ENCODE measurements at regions not wholly inside any gene's neighbourhood (a gene's known extent, or its start where the extent isn't known, plus 50 kb on each side); places are given as distances from the start of the nearest gene placed in this dataset.
"Not testable (repeated sequence)": the region's sequence is repeated elsewhere in the genome, so short reads cannot be mapped to it uniquely, and the experiment has no call there.

- no peak for DNase-seq
Measured at GRCh38 chr2:444937-445884, 157.3 kb upstream of the ALKAL2 start.

DNA sequence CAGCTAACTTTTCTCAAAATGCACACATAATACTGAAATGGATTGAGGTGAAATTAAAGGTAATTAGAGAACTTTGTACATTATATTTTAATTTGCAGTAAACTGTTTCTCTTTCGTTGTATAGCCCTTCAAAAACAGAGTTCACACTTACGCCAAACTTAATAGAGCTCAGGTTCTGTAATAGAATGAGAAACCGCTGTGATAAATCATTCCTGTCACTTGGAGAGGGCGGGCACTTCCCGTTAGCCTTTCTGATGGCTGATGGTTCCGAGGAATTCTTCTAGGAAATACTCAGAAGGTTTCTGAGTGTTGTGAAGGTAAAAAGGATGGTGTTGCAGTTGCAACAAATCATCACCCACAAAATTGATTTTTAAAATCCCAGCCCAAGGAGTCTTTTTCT is 155.8 kb upstream of the ALKAL2 start:
- no peak for DNase-seq

DNA sequence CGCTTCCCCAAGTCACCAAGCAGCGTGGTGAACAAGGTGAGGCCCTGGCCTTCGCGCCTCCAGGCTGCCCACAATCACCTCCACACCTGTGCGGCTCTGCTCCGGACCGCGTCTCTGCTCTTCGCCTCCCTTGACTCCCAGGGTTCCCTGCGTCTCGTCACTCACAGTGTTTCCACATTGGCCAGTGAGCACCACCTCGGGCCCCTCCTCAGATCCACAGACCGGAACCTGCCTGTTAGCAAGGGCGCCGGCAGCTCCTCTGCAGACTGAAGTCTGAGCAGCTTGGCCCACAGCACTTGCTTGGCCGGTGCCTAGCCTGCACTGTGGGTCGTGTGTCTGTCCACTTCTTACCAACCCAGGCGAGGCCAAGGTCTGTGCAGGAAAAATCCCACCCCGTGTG is 155.3 kb upstream of the ALKAL2 start:
- no peak for DNase-seq

GRCh38 chr2:441258-442022 is 153.5 kb upstream of the ALKAL2 start:
- DNase-seq, result no peak

- DNase-seq, result no peak
Measured at GRCh38 chr2:440403-440740, 152.5 kb upstream of the ALKAL2 start.

DNA sequence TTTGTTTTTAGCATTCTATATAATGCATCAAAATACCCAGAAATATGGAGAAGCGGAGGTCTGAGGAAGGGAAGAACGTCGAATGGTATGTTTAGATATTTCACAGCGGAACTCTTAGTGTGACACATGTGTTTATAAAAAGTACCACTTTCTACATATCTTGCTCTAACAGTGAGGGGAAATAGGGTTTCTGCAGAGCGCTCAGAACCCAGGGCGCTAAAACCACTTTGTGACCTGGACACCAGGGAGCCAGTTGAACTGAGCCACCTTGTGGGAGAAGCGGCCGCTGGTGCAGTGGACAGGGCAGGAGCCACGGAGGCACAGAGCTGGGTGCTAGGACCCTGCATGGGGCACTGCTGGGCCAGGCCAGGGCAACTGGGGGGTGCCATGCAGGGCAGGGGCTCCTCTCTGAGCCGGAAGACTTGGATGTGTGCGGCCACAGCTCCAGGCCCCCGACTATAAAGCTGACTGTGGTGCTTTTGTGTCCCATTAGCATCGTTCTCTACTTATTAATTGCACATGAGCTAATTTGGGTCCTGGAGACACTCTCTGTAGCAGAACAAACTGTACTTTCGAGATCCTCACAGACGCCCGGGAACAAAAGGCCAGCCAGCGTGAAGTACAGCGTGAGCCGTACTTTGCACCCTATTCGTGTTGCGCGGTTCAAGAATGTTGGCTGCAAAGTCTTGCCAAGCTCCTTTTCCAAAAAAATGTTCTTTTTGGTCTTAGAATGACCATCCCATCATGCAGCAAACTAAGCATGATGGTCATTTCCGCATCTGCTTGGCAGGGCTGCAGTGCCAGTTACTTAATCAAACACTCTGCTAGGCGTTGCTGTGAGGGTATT is 151.9 kb upstream of the ALKAL2 start:
- no peak for DNase-seq

DNA sequence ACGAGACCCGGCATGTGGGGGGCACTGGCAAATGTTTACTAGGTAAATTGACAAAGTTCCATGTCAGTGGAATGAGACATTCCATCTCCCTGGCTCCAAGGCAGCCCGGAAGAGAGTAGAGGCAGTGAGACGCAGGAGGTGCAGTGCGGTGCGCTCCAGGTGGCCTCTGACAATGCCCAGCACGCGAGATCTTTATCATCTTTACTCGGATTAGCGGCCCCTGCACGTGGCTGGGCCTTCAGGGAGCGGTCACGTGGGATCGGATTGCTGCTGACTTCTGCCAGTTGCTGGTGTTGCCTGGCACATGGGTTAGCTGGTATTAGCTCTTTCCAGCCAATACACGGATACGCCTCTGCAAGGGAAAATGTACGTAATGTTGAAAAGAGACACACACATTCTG is 151.2 kb upstream of the ALKAL2 start:
- no peak for DNase-seq

DNA sequence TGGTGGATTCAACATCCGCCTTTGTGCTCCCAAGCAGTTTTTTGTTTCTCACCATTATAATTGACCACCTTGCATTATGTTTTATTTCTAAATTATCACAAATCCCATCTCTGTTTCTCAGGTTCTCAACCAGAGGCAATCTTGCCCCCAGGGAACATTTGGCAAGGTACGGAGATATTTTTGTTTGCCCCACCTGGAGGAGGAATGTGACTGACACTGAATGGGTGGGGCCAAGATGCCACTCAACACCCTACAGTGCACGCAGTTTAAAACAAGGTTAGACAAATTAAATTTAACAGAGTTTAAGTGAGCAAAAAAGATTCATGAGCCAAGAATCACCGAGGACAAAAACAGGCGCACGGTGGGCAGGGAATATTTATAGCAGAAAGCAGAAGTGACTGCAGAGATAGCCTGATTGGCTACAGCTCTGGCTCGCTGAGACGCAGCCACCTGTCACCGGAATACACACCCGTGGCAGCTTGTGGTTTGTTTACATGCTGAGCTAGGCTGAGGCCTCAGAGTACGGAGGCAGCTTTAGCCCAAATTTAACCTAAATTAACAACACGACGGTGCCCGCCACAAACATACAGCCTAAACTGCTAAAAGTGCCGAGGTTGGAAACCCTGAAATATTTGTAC is 150.0 kb upstream of the ALKAL2 start:
- no peak for DNase-seq

DNA sequence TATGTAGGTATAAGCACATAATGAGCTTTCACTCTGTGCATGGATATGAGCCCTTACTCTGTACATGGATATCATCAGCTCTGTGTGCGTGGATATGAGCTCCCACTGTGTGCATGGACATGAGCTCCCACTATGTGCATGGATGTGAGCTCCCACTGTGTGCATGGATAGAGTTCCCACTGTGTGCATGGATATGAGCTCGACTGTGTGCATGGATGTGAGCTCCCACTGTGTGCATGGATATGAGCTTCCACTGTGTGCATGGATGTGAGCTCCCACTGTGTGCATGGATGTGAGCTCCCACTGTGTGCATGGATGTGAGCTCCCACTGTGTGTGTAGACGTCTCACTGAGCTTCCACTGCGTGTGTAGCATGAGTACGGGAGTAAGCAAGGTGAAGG is 149.3 kb upstream of the ALKAL2 start:
- no peak for DNase-seq

GRCh38 chr2:436205-436604 is 148.3 kb upstream of the ALKAL2 start:
- no peak for DNase-seq

GRCh38 chr2:434625-435024 is 146.7 kb upstream of the ALKAL2 start:
- no peak for DNase-seq

DNA sequence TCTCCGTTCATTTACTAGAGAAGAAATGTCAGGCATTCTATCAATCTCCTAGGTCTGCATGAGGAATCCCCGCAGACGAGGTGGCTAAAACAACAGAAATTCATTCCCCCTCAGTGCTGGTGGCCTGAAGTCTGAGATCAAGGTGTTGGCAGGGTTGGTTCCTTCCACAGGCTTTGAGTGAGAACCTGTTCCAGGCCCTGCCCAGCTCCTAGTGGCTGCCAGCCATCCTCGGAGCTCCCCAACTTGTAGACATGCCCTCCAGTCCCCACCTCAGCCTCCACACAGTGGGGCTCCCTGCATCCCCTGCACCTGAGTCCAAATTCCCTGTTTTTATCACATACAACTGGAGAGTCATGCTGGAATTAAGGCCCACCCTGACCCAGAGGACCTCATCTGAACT is 145.3 kb upstream of the ALKAL2 start:
- DNase-seq, result no peak

GRCh38 chr2:430291-431040 is 142.6 kb upstream of the ALKAL2 start:
- no peak for DNase-seq

DNA sequence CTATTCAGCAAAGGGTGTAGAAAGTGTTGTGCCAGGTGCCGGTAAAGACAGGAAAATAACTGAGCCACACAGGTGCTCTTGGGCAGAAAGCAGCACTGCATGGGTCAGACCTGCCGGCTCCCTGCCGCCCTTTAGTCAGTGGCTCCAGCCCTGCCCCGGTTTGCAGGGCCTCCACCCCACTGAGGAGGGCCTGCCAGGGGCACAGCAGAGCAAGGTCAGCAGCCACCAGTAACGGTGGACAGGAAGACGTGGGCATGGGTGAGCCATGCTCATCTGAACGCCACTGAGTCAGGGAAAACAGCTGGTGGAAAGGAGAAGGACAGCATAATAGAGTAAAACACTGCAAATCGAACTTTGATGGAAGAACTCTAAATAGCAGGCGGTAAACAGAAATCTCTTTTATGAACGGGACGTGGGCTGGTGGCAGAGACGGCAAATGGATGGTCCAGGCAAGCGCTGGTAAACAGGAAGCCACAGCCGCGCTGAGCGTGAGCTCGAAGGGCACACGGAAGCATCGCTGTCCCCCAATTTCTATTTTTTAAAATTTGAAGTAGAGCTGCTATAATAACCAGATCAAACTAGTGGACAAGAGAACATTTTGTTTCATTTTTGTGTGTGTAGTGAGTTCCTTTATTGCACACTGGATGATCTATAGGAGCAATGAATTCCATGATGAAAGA is 141.8 kb upstream of the ALKAL2 start:
- no peak for DNase-seq

DNA sequence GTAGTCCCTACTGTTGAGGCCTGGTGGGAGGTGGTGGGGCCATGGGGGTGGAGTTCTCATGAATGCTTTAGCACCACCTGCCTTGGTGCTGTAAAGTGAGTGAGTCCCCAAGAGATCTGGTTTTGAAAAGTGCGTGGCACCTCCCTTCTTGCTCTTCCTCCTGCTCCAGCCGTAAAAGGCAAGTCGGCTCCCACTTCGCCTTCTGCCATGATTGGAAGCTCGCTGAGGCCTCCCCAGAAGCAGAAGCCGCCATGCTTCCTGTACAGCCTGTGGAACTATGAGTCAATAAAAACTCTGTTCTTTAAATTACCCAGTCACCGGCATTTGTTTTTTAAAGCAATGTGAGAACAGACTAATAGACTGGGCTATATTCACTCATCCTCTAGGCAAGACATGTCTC is 141.3 kb upstream of the ALKAL2 start:
- no peak for DNase-seq

- DNase-seq, result no peak
Measured at GRCh38 chr2:428591-428990, 140.7 kb upstream of the ALKAL2 start.

DNA sequence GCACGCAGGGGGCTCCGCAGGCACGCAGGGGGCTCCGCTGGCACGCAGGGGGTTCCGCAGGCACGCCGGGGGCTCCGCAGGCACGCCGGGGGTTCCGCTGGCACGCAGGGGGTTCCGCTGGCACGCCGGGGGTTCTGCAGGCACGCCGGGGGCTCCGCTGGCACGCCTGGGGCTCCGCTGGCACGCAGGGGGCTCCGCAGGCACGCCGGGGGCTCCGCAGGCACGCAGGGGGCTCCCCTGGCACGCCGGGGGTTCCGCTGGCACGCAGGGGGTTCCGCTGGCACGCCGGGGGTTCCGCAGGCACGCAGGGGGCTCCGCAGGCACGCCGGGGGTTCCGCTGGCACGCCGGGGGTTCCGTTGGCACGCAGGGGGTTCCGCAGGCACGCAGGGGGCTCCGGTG is 138.8 kb upstream of the ALKAL2 start:
- not testable (repeated sequence) for DNase-seq

GRCh38 chr2:425947-426346 is 138.1 kb upstream of the ALKAL2 start:
- DNase-seq, result no peak

- no peak for DNase-seq
Measured at GRCh38 chr2:425243-425642, 137.4 kb upstream of the ALKAL2 start.

DNA sequence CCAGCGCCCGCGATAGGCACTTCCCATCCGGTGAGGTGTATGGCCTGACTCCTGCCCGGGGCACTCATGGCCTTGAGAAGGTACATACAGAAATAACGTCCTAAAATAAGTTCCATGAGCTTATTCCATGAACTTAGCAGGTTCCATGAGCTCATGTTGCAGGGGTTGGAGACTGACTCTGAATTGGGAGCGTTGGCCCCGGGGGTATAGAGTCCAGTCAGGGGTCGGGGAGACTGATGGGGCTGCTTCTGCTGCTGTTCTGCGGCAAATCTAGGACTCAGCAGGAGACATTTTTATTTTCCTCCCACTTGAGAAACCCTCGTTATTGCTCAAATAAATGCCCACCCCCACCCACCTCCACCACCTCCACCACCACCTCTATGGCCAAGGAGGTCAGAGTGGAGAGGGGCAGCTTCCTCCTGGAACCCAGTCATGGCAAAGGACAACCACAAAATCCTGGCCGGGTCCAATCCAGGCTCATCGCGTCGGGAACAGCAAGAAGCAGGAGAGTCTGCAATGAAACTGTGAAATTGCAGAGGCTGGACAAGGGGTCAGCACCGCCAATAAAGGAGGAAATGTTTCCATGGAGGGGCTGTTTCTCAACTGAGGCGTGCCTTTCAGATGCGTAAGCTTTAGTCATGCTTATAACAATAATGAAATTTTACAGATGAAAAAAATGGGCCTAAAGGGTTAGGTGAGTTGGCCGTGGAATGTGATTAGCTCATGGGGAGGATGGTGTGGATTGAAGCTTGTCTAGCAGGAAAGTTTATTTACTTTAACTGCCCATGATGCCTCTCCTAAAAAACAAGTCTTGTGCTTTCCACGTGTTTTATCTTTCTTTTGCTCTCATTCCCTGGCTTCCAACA is 136.6 kb upstream of the ALKAL2 start:
- DNase-seq, result no peak

Measured in GOT3 (cell line).